Parathyroid adenoma (tissue), 2 donors: ENCODE measurements at regions not wholly inside any gene's neighbourhood (a gene's known extent, or its start where the extent isn't known, plus 50 kb on each side); places are given as distances from the start of the nearest gene placed in this dataset.

ENCODE experiments used
- H2AFZ ChIP-seq: fragments of 300-600 bp; sonication (generic); one replicate; pipeline ENCODE4 v1.7.0; 2017; ENCODE audit warnings: antibody characterized with exemption, mild to moderate bottlenecking
- H3K27ac ChIP-seq: fragments of 300-600 bp; sonication (generic); one replicate; pipeline ENCODE4 v1.7.0; 2017
- H3K27me3 ChIP-seq: fragments of 300-600 bp; sonication (generic); one replicate; pipeline ENCODE4 v1.7.0; 2017; ENCODE audit warnings: low read length; ENCODE audit not compliant: control insufficient read depth, insufficient read depth
- H3K36me3 ChIP-seq: fragments of 300-600 bp; sonication (generic); one replicate; pipeline ENCODE4 v1.7.0; 2017; ENCODE audit warnings: low read length; ENCODE audit not compliant: control insufficient read depth, insufficient read depth
- H3K4me1 ChIP-seq: fragments of 300-600 bp; sonication (generic); one replicate; pipeline ENCODE4 v1.7.0; 2017; ENCODE audit warnings: control low read depth
- H3K4me2 ChIP-seq: fragments of 300-600 bp; sonication (generic); one replicate; pipeline ENCODE4 v1.7.0; 2017; ENCODE audit warnings: low read length
- H3K4me3 ChIP-seq: fragments of 300-600 bp; sonication (generic); one replicate; pipeline ENCODE4 v1.7.0; 2017; ENCODE audit warnings: low read depth, low read length
- H3K79me2 ChIP-seq: fragments of 300-600 bp; sonication (generic); one replicate; pipeline ENCODE4 v1.7.0; 2017; ENCODE audit warnings: control low read depth
- H3K9ac ChIP-seq: fragments of 300-600 bp; sonication (generic); one replicate; pipeline ENCODE4 v1.7.0; 2017; ENCODE audit warnings: mild to moderate bottlenecking
- H3K9me3 ChIP-seq: fragments of 300-600 bp; sonication (generic); one replicate; pipeline ENCODE4 v1.7.0; 2017; ENCODE audit warnings: low read length; ENCODE audit not compliant: control insufficient read depth
- CTCF ChIP-seq: fragments of 300-600 bp; sonication (generic); IDR thresholded peaks from one replicate; pipeline ENCODE4 v1.7.0; 2017; ENCODE audit warnings: antibody characterized with exemption, mild to moderate bottlenecking
- donor health status: primary hyperparathyroidism.

- no peak for TF ChIP-seq CTCF
- Histone ChIP-seq H3K27ac (no peak overlapping the region), H3K4me3 (no peak overlapping the region), H3K27me3 (no peaks in the 10 kb centered on the region), H3K9me3 (no peaks in the 10 kb centered on the region), H2AFZ (no peak overlapping the region), H3K4me2 (no peak overlapping the region), H3K4me1 (no peaks in the 10 kb centered on the region), H3K36me3 (no peaks in the 10 kb centered on the region), H3K79me2 (no peaks in the 10 kb centered on the region), H3K9ac (no peak overlapping the region)
Observed at GRCh38 chr5:159453209-159453608, 122.9 kb upstream of the IL12B start.

DNA sequence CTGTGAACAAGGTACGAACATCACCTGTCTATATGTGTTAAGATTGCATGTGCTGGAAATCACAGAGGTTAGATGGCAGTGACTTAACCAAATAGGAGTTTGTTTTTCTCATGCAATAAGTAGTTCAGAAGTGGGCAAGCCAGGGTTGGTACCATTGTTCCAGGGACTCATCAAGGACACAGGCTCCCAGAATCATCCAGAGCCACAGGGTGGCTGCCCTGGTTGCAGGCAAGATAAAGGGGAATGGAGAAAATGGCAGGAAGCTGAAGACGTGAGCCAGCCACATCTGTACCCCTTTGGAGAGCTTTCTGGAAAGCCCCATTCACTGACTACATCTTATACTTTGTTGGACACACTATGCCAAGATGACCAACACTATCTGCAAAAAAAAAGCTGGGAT is 126.0 kb upstream of the IL12B start:
- no peaks in the 10 kb centered on the region for H3K27me3 ChIP-seq
- H2AFZ ChIP-seq, result no peak overlapping the region
- no peaks in the 10 kb centered on the region for H3K79me2 ChIP-seq
- H3K4me3 ChIP-seq, result no peak overlapping the region
- H3K36me3 ChIP-seq, result no peaks in the 10 kb centered on the region
- no peak overlapping the region for H3K4me2 ChIP-seq
- H3K9ac ChIP-seq, result no peak overlapping the region
- H3K27ac ChIP-seq, result no peak overlapping the region
- TF ChIP-seq CTCF, result no peak
- no peaks in the 10 kb centered on the region for H3K4me1 ChIP-seq
- H3K9me3 ChIP-seq, result no peaks in the 10 kb centered on the region

DNA sequence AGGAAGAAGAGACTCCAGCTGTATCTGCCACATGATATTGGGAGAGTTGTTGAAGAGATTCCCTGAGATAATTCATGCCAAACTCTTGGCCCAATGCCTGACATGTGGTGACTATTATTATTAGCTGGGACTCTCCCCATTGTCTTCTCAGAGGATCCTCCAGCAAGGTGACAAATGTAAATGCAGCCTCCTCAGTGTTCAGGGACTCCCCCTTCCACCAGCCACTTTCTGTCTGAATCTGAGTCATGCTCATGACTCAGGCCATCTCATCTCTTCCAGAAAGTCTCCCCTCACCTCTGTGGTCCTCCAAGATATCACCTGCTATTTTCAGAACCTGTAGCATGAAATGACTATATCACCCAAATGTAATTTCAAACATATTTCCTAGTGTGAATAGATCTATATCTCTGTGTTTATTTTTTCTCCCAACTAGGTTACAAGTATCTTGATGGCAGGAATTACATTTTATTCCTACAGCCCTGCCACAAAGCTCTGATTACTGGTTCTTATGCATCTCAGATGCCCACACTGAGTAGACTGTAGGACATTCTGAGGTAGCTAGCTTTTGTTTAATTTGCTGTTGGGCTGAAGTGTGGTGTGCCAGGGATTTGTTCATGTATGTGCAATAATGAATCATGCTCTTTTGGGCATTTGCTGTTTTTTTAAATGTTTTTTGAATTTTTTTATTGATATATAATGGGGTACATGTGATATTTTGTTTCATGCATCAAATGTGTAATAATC is 126.6 kb upstream of the IL12B start:
- H3K79me2 ChIP-seq, result no peaks in the 10 kb centered on the region
- H2AFZ ChIP-seq, result no peak overlapping the region
- H3K4me2 ChIP-seq, result no peak overlapping the region
- no peaks in the 10 kb centered on the region for H3K4me1 ChIP-seq
- H3K9me3 ChIP-seq, result no peaks in the 10 kb centered on the region
- H3K4me3 ChIP-seq, result no peak overlapping the region
- H3K9ac ChIP-seq, result no peak overlapping the region
- no peaks in the 10 kb centered on the region for H3K36me3 ChIP-seq
- no peak for TF ChIP-seq CTCF
- H3K27ac ChIP-seq, result no peak overlapping the region
- H3K27me3 ChIP-seq, result no peaks in the 10 kb centered on the region

GRCh38 chr5:159458217-159458711 is 128.0 kb upstream of the IL12B start:
- no peaks in the 10 kb centered on the region for H3K36me3 ChIP-seq
- no peak overlapping the region for H3K9ac ChIP-seq
- no peaks in the 10 kb centered on the region for H3K9me3 ChIP-seq
- no peaks in the 10 kb centered on the region for H3K4me1 ChIP-seq
- no peaks in the 10 kb centered on the region for H3K79me2 ChIP-seq
- no peaks in the 10 kb centered on the region for H3K27me3 ChIP-seq
- H2AFZ ChIP-seq, result no peak overlapping the region
- H3K4me2 ChIP-seq, result no peak overlapping the region
- H3K4me3 ChIP-seq, result no peak overlapping the region
- H3K27ac ChIP-seq, result no peak overlapping the region
- TF ChIP-seq CTCF, result no peak

DNA sequence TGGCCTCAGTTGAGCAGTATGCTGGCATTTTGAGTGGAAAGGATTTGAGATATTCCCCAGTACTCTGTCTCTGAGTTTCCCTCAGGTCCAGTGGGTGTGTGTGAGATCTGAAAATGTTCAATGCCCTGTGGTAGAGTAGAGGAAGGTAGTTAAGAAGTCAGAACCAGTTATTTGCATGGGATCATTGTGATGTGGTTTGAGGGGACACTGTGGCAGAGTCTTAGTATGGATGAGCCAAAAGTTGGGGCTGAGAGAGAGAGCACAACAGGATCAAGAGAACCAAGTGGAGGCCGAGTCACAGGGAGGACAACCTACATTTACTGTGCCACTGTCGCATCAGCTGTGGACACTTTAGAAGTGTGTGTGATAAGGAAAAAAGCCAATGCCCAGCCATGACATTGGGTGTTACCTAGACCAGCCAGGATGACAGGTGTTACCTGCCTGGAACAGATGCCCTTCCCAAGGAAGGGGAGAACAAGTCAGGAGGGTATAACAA is 128.9 kb upstream of the IL12B start:
- H2AFZ ChIP-seq, result no peak overlapping the region
- H3K4me1 ChIP-seq, result no peaks in the 10 kb centered on the region
- H3K9ac ChIP-seq, result no peak overlapping the region
- H3K36me3 ChIP-seq, result no peaks in the 10 kb centered on the region
- no peak overlapping the region for H3K27ac ChIP-seq
- no peaks in the 10 kb centered on the region for H3K9me3 ChIP-seq
- no peak overlapping the region for H3K4me2 ChIP-seq
- no peak for TF ChIP-seq CTCF
- no peaks in the 10 kb centered on the region for H3K79me2 ChIP-seq
- no peaks in the 10 kb centered on the region for H3K27me3 ChIP-seq
- H3K4me3 ChIP-seq, result no peak overlapping the region
